HepG2 (cell line): ENCODE measurements at regions not wholly inside any gene's neighbourhood (a gene's known extent, or its start where the extent isn't known, plus 50 kb on each side); places are given as distances from the start of the nearest gene placed in this dataset.

Experiments
- HOXA3 ChIP-seq: sonication (generic); formaldehyde crosslinking; IDR thresholded peaks from 2 replicates; pipeline ENCODE4 v1.5.0; 2020; ENCODE audit warnings: missing genetic modification reagents
- KDM1A ChIP-seq: IDR thresholded peaks from 2 replicates; pipeline ENCODE4 v1.6.1; 2016; ENCODE audit warnings: missing compliant biosample characterization
- PAX8 ChIP-seq: sonication (generic); formaldehyde crosslinking; IDR thresholded peaks from 2 replicates; pipeline ENCODE4 v1.8.0; 2022; ENCODE audit warnings: mild to moderate bottlenecking, missing genetic modification reagents, borderline replicate concordance
- RFX5 ChIP-seq: IDR thresholded peaks from 2 replicates; pipeline ENCODE4 v1.6.1; 2011; ENCODE audit warnings: low read depth, low read length, improper control_type of control experiment
- SALL1 ChIP-seq: sonication (generic); formaldehyde crosslinking; IDR thresholded peaks from 2 replicates; pipeline ENCODE4 v1.8.0; 2022; ENCODE audit warnings: mild to moderate bottlenecking, missing genetic modification reagents
- TOE1 ChIP-seq: sonication (generic); formaldehyde crosslinking; IDR thresholded peaks from 2 replicates; pipeline ENCODE4 v1.4.0; 2020; ENCODE audit warnings: mild to moderate bottlenecking, missing genetic modification reagents
- ZNF549 ChIP-seq: sonication (generic); formaldehyde crosslinking; IDR thresholded peaks from 2 replicates; pipeline ENCODE4 v1.5.0; 2020; ENCODE audit warnings: missing genetic modification reagents
- TF ChIP-seq, protein P1 (sequence below), 2 experiments: sonication (generic) in 1 of 2; formaldehyde crosslinking in 1 of 2; IDR thresholded peaks; 2 replicates each; pipeline versions ENCODE4 v1.6.1 to v1.9.0; 2014 to 2022; ENCODE audit warnings: antibody characterized with exemption in 1 of 2, borderline replicate concordance in 1 of 2, inconsistent platforms in 1 of 2, low read depth in 1 of 2, missing genetic modification reagents in 1 of 2
- TF ChIP-seq, protein P2 (sequence below): sonication (generic); formaldehyde crosslinking; IDR thresholded peaks from 2 replicates; pipeline ENCODE4 v1.4.0; 2020; ENCODE audit warnings: missing genetic modification reagents, borderline replicate concordance
- TF ChIP-seq, protein P3 (sequence below): sonication (generic); formaldehyde crosslinking; IDR thresholded peaks from 2 replicates; pipeline ENCODE4 v1.9.0; 2021; ENCODE audit warnings: missing genetic modification reagents, borderline replicate concordance
- TF ChIP-seq, protein P4 (sequence below): sonication (generic); formaldehyde crosslinking; IDR thresholded peaks from 2 replicates; pipeline ENCODE4 v1.9.0; 2022; ENCODE audit warnings: missing genetic modification reagents, mild to moderate bottlenecking, borderline replicate concordance

DNA sequence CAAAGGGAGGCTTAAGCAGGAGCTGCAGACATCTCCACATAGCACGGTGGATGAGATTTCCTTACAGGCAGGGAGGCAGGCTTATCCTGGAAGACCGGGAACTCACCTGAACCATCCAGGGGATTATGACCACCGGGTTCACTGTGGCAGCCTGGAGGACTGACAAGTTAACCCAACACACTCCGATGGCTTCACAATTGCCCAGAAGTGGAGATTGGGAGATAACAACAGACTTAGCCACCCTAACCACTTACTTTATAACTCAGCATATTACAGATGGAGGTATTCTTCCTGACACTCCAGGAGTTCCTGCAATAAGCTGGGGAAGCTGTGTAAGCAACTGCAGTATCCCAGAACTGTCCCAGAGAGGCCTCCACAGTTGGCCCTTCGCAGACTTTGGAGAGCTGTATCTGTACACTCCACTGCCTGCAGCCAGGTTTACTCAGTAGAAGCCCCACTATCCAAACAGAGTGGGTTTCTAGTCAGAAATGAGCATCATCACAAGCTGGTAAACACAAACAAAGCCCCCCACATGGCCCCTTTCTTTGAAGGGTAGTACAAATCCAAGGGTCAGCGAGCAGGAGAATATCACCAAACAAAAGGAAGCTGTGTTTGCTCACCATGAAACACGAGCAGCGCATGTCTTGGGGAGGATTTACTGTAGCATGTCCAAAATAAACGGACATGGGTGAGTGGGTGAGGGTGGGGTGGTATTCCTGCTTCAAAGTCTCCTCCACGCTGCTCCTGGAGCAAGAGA, 462.2 kb downstream of the RASEF start (continued):
- TF ChIP-seq, protein P1, sequence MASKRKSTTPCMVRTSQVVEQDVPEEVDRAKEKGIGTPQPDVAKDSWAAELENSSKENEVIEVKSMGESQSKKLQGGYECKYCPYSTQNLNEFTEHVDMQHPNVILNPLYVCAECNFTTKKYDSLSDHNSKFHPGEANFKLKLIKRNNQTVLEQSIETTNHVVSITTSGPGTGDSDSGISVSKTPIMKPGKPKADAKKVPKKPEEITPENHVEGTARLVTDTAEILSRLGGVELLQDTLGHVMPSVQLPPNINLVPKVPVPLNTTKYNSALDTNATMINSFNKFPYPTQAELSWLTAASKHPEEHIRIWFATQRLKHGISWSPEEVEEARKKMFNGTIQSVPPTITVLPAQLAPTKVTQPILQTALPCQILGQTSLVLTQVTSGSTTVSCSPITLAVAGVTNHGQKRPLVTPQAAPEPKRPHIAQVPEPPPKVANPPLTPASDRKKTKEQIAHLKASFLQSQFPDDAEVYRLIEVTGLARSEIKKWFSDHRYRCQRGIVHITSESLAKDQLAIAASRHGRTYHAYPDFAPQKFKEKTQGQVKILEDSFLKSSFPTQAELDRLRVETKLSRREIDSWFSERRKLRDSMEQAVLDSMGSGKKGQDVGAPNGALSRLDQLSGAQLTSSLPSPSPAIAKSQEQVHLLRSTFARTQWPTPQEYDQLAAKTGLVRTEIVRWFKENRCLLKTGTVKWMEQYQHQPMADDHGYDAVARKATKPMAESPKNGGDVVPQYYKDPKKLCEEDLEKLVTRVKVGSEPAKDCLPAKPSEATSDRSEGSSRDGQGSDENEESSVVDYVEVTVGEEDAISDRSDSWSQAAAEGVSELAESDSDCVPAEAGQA (IDR thresholded peaks at IDR 0.05; ENCODE audit: low read depth): no peak
- TF ChIP-seq, protein P1 (CRISPR knock-in tag; IDR thresholded peaks at IDR 0.05; ENCODE audit: borderline replicate concordance): no peak
- TF ChIP-seq HOXA3 (CRISPR knock-in tag): no peak
- TF ChIP-seq, protein P2, sequence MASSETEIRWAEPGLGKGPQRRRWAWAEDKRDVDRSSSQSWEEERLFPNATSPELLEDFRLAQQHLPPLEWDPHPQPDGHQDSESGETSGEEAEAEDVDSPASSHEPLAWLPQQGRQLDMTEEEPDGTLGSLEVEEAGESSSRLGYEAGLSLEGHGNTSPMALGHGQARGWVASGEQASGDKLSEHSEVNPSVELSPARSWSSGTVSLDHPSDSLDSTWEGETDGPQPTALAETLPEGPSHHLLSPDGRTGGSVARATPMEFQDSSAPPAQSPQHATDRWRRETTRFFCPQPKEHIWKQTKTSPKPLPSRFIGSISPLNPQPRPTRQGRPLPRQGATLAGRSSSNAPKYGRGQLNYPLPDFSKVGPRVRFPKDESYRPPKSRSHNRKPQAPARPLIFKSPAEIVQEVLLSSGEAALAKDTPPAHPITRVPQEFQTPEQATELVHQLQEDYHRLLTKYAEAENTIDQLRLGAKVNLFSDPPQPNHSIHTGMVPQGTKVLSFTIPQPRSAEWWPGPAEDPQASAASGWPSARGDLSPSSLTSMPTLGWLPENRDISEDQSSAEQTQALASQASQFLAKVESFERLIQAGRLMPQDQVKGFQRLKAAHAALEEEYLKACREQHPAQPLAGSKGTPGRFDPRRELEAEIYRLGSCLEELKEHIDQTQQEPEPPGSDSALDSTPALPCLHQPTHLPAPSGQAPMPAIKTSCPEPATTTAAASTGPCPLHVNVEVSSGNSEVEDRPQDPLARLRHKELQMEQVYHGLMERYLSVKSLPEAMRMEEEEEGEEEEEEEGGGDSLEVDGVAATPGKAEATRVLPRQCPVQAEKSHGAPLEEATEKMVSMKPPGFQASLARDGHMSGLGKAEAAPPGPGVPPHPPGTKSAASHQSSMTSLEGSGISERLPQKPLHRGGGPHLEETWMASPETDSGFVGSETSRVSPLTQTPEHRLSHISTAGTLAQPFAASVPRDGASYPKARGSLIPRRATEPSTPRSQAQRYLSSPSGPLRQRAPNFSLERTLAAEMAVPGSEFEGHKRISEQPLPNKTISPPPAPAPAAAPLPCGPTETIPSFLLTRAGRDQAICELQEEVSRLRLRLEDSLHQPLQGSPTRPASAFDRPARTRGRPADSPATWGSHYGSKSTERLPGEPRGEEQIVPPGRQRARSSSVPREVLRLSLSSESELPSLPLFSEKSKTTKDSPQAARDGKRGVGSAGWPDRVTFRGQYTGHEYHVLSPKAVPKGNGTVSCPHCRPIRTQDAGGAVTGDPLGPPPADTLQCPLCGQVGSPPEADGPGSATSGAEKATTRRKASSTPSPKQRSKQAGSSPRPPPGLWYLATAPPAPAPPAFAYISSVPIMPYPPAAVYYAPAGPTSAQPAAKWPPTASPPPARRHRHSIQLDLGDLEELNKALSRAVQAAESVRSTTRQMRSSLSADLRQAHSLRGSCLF (CRISPR knock-in tag): no peak
- TF ChIP-seq ZNF549: no peak
- no peak for TF ChIP-seq TOE1 (CRISPR knock-in tag)
- 0 out of 2 replicates have a peak, but pooled peaks have one; percentile 18 for TF ChIP-seq KDM1A (CRISPR knock-in tag)
- no peak for TF ChIP-seq PAX8
- TF ChIP-seq, protein P3, sequence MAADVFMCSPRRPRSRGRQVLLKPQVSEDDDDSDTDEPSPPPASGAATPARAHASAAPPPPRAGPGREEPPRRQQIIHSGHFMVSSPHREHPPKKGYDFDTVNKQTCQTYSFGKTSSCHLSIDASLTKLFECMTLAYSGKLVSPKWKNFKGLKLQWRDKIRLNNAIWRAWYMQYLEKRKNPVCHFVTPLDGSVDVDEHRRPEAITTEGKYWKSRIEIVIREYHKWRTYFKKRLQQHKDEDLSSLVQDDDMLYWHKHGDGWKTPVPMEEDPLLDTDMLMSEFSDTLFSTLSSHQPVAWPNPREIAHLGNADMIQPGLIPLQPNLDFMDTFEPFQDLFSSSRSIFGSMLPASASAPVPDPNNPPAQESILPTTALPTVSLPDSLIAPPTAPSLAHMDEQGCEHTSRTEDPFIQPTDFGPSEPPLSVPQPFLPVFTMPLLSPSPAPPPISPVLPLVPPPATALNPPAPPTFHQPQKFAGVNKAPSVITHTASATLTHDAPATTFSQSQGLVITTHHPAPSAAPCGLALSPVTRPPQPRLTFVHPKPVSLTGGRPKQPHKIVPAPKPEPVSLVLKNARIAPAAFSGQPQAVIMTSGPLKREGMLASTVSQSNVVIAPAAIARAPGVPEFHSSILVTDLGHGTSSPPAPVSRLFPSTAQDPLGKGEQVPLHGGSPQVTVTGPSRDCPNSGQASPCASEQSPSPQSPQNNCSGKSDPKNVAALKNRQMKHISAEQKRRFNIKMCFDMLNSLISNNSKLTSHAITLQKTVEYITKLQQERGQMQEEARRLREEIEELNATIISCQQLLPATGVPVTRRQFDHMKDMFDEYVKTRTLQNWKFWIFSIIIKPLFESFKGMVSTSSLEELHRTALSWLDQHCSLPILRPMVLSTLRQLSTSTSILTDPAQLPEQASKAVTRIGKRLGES: no peak
- TF ChIP-seq RFX5: no peak
- peak; percentile 62 for TF ChIP-seq SALL1 (CRISPR knock-in tag)
- TF ChIP-seq, protein P4, sequence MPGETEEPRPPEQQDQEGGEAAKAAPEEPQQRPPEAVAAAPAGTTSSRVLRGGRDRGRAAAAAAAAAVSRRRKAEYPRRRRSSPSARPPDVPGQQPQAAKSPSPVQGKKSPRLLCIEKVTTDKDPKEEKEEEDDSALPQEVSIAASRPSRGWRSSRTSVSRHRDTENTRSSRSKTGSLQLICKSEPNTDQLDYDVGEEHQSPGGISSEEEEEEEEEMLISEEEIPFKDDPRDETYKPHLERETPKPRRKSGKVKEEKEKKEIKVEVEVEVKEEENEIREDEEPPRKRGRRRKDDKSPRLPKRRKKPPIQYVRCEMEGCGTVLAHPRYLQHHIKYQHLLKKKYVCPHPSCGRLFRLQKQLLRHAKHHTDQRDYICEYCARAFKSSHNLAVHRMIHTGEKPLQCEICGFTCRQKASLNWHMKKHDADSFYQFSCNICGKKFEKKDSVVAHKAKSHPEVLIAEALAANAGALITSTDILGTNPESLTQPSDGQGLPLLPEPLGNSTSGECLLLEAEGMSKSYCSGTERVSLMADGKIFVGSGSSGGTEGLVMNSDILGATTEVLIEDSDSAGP (CRISPR knock-in tag): no peak
